ENCODE measurements at regions not wholly inside any gene's neighbourhood (a gene's known extent, or its start where the extent isn't known, plus 50 kb on each side); places are given as distances from the start of the nearest gene placed in this dataset.

DNA sequence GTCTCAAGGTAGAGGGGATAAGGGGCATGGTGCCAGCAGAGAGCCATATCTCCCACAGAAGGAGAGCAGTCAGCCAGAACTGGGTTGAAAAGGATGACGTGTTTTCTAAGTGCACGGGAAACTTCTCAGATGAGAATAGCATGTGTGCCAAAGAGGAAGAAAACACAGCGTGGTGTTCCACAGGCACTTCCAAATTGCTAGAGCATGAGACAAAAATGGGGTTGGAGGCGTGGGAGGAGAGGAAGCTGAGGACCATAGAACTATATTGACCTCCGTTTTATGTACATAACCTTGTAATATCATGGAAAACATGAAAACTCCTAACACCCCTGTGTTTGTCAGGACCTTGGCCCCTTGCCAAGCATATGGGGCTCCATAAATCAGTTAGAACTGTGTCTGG lies 682.7 kb upstream of the RAB6C start:
- peak; percentile 34 for DNase-seq

DNA sequence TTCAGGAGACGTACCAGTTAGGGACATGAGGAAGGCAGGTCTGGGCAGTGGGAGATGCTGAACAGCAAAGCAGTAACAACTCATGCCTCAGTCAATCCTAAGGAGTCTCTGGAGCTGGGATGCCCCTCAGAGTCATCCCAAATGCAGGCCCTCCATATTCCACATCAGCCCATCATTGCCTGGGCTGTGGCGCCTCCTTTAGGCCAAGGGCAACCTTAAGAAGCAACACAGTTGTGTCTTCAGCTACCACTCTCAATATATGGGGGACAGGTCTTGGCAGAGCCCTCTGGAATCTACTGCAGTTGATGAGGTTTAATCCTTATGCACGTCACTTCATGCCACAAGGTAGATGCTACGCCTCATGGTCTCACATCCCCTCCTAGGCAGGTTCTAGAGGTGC lies 682.0 kb upstream of the RAB6C start:
- DNase-seq = no peak

DNA sequence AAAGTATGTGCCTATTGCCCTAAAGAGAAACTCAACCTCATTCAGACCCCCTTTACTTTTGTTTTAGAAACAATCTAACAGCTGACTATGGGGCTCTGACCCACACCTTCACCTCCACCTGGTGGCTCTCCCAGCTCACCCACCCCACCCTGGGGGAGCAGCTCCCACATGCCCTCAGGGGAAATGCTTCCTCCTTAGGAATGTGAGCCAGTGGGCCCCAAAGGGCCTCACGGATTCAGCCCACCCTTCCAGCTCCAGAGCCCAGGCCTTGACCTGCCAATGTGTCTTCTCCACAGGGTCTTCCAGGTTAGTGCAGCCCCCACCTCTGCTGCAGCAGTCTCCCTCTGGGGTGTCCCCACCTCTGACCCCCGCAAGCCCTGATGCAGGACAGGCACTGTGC lies 680.1 kb upstream of the RAB6C start:
- DNase-seq = no peak

DNA sequence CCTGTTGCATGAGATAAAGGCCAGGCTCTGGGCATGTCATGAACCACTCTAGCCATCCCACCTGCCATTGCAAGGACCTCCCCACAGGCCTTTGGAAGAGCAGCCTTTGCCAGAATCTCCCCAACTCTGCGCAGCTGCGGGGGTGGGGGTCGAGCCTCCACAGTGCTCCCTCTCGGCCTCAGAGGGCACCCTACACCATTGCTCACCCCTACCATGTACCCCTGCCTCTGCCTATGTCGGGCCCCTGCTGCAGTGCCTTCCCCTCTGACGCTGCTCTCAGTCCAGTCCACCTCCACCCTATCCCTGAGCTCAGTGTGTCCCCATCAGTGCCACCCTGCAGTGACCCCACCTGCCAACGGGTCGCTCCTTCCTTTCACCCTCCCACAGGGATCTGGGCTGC lies 679.7 kb upstream of the RAB6C start:
- DNase-seq = no peak

DNA sequence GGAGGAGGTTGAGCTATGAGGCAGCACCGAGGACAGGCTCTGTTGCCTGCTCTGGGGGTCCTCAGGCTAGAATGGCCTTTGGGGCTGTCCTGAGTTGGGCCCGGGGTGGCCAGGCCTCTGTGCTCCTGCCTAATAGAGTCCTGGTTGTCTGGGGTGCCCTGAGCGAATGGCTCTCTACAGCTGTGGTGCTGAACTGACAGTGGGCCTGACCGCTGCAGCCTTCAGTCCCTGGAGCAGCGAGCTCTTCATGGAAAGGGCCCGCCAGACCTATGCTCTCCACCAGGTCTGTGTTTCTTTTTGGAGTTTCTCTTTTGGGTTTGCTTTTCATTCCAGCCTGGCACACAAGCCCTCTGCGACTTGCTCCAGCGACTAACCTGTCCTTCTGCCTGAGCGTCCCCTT lies 679.0 kb upstream of the RAB6C start:
- DNase-seq = no peak

DNA sequence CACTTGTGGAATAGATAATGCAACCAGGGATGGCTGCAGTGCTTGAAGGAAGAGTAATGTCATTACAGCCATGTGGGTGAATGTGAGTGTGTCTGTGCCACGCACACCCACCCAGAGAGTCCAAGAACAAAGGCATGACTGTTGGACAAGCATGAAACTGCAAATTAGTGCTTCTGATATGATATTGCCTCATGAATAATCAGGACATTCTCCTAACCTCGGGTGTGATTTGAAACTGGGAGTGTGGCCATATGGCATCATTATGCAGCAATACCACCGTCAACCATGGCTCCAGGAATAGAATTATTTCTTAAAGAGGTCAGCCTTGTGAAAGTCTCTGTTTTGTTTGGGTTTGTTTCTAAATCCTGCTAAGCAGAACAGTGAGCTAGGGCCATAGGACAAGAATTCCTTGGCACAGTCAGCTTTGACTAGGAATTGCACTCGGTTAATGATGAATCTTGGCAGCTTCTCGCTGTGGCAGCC lies 678.0 kb upstream of the RAB6C start:
- no peak for DNase-seq

DNA sequence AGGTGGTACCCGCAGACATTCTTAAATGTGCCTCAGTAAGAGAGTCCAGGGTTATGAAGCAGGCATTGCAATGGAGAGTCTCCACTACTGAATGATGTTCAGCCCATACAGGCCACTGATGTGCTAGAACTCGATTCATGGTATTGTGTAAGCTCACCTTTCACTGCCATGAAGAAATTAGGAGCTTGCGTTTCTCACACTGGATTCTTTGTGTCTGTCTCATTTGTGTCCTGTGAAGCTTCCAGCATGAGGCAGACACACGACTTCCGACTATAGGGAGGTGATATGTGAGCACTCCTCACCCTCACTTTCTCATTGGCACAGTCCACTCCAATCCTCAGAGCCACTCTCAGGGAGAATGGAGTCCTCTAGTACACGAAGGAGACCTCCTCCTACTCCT lies 677.4 kb upstream of the RAB6C start:
- no peak for DNase-seq

DNA sequence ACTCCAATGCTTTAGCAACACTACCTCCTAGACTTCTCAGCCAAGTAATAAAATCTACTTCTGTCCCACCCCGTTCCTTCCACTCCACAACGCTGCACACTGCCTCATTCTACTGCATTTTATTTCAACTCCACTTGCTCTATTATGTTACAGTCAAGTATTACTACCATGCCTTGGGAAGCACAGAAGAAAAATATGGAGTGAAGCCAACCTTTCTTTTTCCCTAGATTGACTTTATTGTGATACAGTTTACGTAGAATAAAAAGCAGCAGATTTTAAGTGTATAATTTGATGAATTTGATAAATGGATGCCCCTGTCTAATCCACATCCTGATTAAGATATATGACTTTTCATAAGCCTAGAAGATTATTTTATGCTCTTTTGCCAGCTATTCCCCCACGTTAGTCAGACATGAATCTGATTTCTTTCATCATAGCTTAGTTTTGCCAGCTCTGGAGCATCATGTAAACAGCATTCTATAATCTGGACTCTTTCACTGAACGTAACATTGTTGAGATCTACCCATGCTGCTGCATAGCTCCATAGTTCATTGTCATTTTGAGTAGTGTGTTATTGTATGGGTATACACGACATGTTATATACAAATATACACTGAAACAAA lies 676.8 kb upstream of the RAB6C start:
- no peak for DNase-seq

DNA sequence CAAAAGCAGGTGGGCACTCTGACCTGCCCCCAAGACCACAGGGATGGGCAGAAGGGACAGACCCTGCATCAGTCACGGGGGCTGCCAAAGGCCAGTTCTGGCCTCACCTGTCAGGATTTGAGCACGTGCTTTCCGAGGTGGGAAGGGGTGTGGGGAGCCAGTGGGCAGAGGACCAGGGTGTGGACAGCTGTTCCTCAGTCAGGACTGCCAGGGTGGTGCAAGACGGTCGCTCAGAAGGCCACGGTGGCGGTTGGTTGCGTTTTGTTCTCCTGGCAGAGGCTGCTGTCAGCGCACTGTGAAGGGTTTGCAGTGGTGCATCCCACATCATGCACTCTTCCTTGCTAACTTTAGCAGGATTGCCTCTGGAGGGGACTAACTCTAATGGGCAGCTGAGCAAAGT lies 665.3 kb upstream of the RAB6C start:
- no peak for DNase-seq

DNA sequence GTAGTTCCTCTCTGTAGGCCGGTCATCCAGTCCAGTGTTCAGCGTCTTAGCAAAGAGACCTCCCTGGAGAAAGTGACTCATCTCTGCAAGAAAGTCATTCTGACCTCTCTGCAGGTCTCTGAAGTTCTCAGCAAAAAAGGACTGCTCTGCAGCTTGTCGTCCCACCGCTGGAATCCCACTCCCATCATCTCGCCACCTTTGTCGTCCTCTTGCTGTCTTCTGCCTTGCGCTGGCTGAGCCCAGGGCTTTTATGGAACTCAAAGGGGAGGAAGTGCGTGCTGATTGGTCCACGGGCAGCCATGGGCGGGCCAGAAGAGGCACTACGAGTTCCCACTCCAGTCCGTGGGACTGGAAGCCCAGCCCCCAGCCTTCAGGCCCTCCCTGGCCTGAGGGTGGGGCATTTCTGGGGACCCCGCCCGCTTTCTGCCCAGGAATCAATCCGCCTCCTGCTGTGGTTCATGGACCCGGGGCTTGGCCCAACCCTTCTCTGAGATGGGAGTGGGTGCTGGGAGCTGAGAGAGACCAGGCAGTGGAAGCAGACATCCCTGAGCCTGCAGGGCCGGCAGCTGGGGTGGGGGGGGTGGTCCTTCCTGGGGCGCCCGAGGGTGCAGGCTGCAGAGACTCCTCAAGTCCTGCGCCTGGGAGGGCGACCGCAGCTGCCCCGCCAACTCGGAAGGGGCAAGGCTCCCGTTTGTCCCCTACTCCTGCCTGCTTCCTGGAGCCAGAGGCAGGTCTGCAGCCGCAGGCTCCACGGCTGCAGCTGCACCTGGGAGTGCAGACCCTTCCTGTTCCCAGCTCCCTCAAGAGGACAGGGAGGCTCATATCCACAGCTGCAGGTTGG lies 660.7 kb upstream of the RAB6C start:
- no peak for DNase-seq

DNA sequence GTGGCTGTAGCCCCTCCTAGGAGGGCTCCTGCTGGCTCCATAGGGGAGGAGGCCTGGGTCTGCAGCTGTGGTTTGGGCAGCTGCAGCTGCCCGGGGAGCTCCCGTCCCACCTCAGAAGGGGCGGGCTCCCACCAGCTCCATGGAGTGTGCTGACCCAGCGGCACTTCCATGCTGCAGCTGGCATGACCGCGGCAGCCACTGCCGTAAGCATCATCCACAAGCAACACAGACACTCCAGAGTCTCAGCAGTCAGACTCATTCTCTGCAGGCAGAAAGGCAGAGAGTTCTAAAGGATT lies 660.1 kb upstream of the RAB6C start:
- DNase-seq = no peak

DNA sequence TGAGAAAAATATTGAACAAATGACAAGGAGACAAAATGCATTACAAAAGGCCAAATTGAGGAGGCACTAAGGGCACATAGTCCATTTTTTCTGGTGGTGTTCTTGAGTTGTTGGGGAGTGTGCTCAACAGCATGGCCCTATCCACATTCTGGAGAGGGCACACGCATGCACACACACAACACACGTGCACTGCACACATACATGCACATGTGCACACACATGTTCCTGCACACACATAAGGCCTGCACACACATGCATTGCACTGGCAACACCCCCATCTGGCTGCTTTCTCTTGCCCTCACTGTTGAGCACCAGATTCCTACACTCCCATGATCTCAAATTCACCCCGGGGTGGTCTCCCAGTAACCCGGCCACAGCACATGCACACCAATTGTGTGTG lies 659.2 kb upstream of the RAB6C start:
- no peak for DNase-seq

DNA sequence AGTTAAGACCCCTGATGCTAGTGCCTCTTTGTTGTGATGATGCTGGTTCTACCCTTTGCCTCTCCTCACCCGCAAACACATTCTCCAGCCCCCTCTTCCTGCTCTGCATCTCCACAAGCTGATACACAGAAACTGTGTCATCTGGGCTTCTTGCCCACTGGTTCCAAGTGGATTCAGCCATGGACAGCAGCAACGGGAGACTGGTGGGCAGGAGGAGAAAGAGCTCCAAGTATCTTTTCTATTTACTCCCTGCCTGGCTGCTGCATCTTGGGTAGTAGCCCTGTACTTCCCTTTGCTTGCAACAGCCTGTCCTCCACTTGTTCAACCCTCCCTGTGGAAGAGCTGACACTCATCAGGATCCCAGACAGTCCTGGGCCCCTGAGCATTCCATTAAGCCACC lies 655.1 kb upstream of the RAB6C start:
- no peak for DNase-seq

DNA sequence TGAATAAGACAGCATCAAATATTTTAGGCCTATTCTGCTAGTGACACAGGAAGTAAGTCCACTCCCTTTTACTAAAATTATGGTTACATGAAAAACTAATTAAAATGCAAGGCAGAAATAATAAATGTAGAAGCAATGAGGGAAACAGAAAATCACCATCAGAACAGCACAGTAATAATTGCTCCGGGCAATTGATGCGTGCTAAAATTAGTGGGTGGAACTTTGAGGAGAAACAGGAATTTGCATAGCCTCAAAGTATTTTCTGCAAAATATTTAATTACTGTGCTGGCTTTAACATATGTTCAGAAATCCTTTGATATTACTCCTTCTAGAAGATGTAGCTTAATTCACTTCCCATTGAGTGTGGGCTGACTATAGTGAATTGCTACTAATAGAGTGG lies 654.3 kb upstream of the RAB6C start:
- DNase-seq = no peak

DNA sequence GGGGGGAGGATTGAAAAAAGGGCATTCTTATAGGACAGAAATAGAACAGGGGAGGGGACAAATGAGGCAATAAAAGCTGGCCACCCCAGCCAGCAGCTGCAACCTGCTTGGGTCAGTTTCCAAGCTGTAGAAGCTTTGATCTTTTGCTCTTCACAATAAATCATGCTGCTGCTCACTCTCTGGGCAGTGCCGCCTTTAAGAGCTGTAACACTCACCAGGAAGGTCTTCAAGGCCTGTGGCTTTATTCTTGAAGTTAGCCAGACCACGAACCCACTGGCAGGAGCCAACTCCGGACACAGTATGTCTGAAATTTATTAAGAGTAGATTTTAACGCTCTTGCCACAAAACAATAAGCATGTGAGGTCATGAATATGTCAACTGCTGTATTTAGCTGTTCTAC lies 649.9 kb upstream of the RAB6C start:
- DNase-seq = no peak

DNA sequence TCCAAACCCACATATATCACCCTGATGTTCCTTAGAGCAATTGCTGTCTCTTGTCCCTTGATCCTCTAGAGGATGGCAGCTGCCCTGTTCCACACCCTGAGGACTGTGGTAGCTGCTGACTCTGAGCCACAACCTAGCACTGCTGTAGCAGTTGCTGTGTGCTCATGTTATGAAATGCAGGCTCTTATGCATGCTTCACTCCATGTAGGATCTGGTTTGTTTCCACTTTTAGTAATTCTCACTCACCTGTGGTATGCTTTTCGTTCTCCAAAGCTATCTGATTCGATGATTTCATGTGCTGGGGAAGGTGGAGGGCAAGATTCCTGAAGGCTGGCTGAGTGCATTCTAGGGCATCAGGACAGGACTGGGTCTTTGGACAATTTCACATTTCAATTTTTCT lies 649.0 kb upstream of the RAB6C start:
- DNase-seq = no peak

DNA sequence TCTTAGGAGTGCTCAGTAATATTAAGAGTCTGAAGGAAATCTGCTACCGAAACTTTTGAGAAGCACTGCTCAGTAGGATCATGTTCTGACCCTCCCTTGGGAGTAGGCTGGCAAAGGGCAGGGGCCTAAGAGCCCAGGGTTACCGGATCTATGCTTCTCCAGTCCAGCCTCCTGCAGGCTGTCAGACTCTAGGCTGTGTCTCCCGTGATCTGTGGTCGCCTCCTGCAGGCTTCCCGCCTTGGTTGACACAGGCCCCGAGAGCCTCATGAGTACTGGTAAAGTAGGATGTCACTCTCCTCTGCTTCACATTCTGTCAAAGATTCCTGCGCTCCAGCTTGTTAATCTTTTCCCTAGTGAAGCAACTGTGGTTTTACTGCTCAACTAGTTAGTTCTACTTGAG lies 647.8 kb upstream of the RAB6C start:
- no peak for DNase-seq

DNA sequence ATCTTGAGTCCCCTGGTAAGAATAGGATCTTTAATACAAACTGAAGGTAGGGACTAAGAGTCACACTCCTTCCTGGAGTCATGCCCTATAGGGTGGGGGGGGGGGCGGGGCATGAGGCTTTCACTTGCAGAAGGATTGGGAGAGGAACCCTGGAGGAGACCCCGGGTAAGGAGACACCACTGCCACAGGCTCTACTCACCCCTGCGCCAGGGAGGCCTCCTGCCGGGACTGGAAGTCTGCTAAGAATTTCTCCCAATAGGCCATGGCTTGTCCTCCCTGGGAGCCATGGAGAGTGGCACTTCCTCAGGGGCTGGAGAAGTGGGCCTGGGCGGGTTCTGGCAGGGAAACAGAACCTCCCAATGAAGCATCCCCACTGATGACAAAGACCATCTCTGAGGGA lies 645.3 kb upstream of the RAB6C start:
- no peak for DNase-seq

DNA sequence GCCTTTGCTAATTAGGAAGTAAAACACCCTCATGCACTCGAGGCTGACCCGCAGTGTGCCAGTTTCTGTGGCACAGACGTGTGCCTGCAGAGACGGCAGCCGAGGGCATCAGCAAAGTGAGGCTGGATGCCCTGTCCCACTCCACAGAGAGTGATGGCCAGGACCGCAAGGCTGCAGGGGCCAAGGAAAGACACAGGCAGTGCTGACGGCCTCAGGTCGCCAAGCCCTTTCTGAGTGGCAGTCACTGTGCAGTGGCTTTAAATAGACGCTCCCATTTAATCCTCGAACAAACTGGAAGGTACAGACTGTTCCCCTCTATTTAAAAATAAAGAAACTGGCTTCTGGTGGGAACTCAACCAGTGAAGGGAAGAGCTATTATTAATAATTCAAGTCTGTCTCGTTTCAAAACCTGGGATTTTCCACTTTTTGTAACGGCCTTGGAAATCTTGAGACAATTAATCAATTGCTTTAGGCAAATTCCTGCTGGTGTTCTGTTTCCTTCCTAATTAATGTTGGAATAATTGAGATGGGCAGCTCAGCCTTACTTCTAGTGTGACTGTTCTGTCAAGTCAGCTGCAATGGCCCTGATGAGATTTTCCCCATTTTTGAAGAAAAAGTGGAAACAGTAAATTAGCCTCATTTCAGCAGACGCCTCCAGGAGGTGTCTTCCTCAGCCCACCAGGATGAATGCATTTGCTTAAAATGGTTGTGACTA lies 644.6 kb upstream of the RAB6C start:
- no peak for DNase-seq

DNA sequence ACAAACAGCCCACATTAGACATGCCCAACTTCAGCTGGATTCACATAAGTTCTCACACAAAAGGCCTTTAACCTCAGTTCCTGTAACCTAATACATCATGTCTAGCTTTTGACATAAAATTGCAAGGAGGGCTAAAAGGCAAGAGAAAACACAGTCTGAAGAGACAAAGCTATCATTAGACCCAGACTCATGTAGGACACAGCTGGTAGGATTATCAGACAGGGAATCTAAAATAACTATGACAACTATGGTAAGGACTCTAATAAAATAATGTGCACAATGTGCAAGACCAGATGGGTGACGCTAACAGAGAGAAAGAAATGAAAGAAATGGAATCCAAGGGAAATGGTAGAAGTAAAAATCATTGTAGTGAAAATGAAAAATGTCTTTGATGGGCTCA lies 643.2 kb upstream of the RAB6C start:
- no peak for DNase-seq

DNA sequence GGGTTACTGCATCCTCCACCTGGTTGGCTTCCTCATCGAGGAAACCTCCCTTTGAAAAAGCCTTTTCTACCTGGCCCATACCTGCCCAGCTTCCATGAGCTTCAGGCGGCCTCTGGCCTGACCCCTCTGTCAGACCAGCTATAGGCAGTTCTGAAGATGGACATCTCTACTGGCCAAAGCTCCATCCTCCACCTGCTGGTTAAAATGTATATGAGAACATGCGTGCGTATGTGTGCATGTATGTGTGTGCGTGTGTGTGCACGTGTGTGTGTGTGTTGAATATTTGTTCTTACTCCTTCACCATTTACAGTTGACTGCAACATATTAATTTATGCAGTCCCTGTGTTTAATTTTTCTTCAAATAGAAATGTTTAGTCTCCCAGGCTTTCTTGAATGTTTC lies 642.4 kb upstream of the RAB6C start:
- DNase-seq = no peak

DNA sequence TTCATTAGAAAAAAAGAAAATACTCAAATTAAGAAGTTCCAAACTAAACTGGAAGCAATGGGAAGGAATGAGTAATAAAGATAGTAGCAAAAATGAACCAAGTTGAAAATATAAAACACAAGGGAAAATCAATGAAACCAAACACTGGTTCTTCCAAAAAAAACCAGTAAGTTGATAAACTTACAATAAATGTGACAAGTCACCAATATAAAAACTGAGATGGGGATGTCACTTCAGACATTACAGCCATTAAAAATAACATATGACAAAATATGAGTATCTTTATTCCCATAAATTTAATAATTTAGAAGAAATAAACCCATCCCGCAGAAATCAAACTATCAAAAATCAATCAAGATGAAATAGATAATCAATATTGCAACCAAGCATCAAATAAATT lies 633.9 kb upstream of the RAB6C start:
- no peak for DNase-seq

DNA sequence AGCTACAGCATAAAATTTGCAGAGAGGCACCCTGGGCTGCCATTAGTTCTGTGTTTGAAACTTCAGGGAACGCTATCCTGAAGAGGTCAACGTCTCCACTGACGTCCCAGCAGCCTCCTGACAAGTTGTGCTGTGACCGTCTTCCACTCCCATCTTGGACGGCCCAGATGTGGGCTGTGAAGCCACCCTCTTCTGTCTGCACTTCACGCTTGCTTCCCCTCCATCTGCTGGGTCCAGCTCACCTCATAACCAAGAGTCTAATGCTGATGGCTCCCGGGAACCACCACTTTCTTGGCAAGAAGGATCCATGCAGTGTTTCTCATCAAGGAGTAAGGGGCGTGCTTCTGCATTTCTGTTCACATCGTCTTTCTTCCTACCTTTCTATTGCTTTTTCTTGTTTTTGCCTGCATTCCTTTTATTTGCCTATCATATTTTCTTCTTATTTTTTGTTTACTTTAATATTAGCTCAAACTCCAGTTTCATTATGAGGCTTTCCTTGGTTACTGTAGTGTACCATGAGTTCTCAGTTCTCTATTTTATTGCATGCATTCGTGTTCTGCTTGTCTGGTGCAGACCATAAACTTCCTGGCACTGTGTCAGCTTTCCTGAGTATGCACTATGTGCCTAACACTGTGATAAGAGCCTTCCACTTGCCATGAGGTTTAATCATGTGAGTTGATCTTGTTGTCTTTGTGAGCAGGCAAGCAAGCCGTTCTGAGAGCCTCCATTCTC lies 631.8 kb upstream of the RAB6C start:
- DNase-seq = no peak

DNA sequence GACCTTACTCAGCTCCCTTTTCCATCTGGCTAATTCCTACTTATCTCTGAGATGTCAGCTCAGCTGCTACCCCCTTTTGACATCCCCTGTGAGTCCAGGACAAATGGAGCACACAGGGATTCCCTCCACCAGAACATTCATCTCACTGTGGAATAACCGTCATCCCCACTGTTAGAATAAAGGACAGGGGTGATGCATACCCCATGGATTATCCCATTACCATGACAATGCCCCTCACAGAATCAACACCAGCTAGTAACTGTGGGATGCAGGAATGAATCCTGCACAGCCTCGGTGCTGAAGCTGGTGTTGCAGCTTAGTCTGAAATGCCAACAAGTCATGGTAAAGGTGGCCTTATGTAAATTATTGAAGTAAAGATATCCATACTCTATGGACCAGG lies 624.8 kb upstream of the RAB6C start:
- no peak for DNase-seq
